ENCODE measurements at regions not wholly inside any gene's neighbourhood (a gene's known extent, or its start where the extent isn't known, plus 50 kb on each side); places are given as distances from the start of the nearest gene placed in this dataset.

- Histone ChIP-seq H3K36me3 (no peaks in the 10 kb centered on the region), H3K9me3 (ENCODE audit: severe bottlenecking) (no peaks in the 10 kb centered on the region), H3K27me3 (ENCODE audit: insufficient read depth, low read depth, severe bottlenecking) (no peaks in the 10 kb centered on the region), H3K4me3 (ENCODE audit: low read depth, low read length) (no peak overlapping the region), H3K27ac (no peak overlapping the region)
- no peak for TF ChIP-seq CTCF (IDR thresholded peaks at IDR 0.05; ENCODE audit: low read depth, low read length)
- DNase-seq = no peak
Observed at GRCh38 chr2:12821656-12822055, 104.9 kb downstream of the TRIB2 start.

GRCh38 chr2:12824351-12824777 lies 107.6 kb downstream of the TRIB2 start:
- Histone ChIP-seq H3K9me3 (ENCODE audit: severe bottlenecking) (no peaks in the 10 kb centered on the region), H3K27me3 (ENCODE audit: insufficient read depth, low read depth, severe bottlenecking) (no peaks in the 10 kb centered on the region), H3K4me3 (ENCODE audit: low read depth, low read length) (no peak overlapping the region), H3K36me3 (no peaks in the 10 kb centered on the region), H3K27ac (no peak overlapping the region)
- DNase-seq = no peak
- no peak for TF ChIP-seq CTCF (IDR thresholded peaks at IDR 0.05; ENCODE audit: low read depth, low read length)

DNA sequence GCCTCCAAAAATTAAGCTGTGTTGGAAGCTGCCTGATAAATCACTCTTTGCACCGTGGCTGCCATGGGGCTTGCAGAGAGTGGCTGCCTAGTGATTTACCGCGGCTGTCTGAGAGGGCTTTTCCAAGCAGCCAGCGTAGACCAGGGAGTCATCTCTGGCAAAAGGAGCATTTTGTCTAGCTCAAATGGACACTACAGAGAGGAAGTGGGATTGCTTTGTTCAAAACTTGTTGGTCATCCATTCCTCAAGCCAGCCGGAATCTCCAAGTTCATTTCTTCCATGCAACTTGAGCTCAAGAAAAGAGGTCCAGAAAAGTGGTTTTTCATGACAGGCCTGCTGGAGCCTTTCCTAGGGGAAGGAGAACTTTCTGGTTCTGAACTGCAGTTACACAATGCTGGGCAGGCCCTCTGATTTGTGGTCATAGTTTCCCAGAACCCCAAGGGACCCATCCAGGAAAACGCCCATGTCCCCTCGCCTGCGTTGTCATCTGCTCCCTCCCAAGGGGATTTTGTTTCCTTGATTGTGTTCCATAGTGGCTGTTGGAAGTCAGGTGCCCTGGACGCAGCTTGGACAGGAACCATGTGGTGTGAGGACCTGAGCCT lies 108.1 kb downstream of the TRIB2 start:
- no peaks in the 10 kb centered on the region for H3K27me3 ChIP-seq (ENCODE audit: insufficient read depth, low read depth, severe bottlenecking)
- H3K36me3 ChIP-seq = no peaks in the 10 kb centered on the region
- TF ChIP-seq CTCF (IDR thresholded peaks at IDR 0.05; ENCODE audit: low read depth, low read length) = no peak
- H3K27ac ChIP-seq = no peak overlapping the region
- no peaks in the 10 kb centered on the region for H3K9me3 ChIP-seq (ENCODE audit: severe bottlenecking)
- no peak overlapping the region for H3K4me3 ChIP-seq (ENCODE audit: low read depth, low read length)
- DNase-seq = no peak

DNA sequence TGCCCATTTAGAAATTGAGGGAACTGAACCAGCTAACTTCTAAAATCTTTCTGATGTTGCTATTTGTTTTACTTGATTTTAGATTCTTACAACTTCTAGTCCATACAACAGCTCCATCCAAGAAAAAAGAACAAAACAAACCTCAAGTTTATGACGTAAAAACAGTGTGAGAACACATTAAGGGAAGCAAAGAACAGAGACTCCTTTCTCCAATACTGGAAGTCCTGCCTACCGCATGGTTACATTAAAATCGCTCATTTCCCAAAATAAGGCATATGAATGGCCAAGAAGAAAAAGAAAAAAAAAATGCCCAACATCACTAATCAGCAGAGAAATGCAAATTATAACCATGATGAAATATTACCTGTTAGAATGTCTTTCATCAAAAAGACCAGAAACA lies 110.0 kb downstream of the TRIB2 start:
- Histone ChIP-seq H3K4me3 (ENCODE audit: low read depth, low read length) (no peak overlapping the region), H3K36me3 (no peaks in the 10 kb centered on the region), H3K9me3 (ENCODE audit: severe bottlenecking) (no peaks in the 10 kb centered on the region), H3K27me3 (ENCODE audit: insufficient read depth, low read depth, severe bottlenecking) (no peaks in the 10 kb centered on the region), H3K27ac (no peak overlapping the region)
- TF ChIP-seq CTCF (IDR thresholded peaks at IDR 0.05; ENCODE audit: low read depth, low read length) = no peak
- no peak for DNase-seq

DNA sequence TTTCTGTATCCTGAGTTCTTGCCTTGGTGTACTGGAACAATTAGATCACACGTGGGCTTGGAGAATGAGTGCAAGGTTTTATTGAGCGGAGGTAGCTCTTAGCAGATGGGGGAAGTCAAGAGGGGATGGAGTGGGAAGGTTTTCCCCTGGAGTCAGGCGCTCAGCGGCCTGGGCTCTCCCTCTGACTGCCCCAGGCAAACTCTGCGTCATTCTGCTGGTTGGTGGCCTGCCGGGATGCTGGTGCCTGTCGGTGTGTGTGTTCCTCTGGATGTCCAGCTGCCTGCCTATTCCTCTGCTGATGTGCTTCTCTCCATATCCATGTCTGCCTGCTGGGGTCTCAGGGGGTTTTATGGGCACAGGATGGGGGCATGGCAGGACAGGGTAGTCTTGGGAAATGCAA lies 111.0 kb downstream of the TRIB2 start:
- DNase-seq = no peak
- Histone ChIP-seq H3K9me3 (ENCODE audit: severe bottlenecking) (no peaks in the 10 kb centered on the region), H3K27me3 (ENCODE audit: insufficient read depth, low read depth, severe bottlenecking) (no peaks in the 10 kb centered on the region), H3K4me3 (ENCODE audit: low read depth, low read length) (no peak overlapping the region), H3K27ac (no peak overlapping the region), H3K36me3 (no peaks in the 10 kb centered on the region)
- no peak for TF ChIP-seq CTCF (IDR thresholded peaks at IDR 0.05; ENCODE audit: low read depth, low read length)

DNA sequence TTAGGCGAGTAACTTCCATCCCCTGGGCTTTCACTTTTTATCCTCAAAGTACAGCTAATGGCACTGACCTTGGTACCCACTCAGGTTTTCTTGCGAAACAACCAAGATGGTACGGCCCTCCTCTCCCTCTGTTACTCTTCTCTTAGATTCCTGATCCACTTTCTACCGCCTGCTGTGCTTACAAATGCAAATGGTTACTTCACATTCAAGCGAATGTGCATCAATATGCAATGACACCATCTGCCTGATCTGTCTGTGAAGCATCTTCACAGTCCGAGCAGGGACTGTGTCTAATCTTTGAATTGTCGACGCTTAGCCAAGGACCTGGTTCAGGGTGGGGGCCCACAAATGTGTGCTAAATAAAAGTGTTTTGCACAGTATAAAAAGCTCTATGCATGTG lies 112.2 kb downstream of the TRIB2 start:
- H3K4me3 ChIP-seq (ENCODE audit: low read depth, low read length) = no peak overlapping the region
- no peaks in the 10 kb centered on the region for H3K27me3 ChIP-seq (ENCODE audit: insufficient read depth, low read depth, severe bottlenecking)
- H3K9me3 ChIP-seq (ENCODE audit: severe bottlenecking) = no peaks in the 10 kb centered on the region
- H3K27ac ChIP-seq = no peak overlapping the region
- no peaks in the 10 kb centered on the region for H3K36me3 ChIP-seq
- TF ChIP-seq CTCF (IDR thresholded peaks at IDR 0.05; ENCODE audit: low read depth, low read length) = no peak
- DNase-seq = no peak
